Suprapubic skin (tissue), 4 donors: ENCODE measurements at regions not wholly inside any gene's neighbourhood (a gene's known extent, or its start where the extent isn't known, plus 50 kb on each side); places are given as distances from the start of the nearest gene placed in this dataset.

Source experiments
- CTCF ChIP-seq, 2 donors: fragments of 200-600 bp in 1 of 2; fragments of 450-650 bp in 1 of 2; sonication (generic) in 1 of 2; IDR thresholded peaks; one replicate each; pipeline ENCODE4 v1.5.1; 2016 to 2019; ENCODE audit warnings: antibody characterized with exemption in 2 of 2, mild to moderate bottlenecking in 1 of 2, moderate library complexity in 1 of 2
- EP300 ChIP-seq: sonication (generic); formaldehyde crosslinking; IDR thresholded peaks from one replicate; pipeline ENCODE4 v1.6.1; 2017; ENCODE audit warnings: antibody characterized with exemption
- POLR2A ChIP-seq, 2 donors: fragments of 450-650 bp; IDR thresholded peaks; one replicate each; pipeline ENCODE4 v1.6.1; 2017; ENCODE audit warnings: antibody characterized with exemption in 2 of 2, mild to moderate bottlenecking in 2 of 2, moderate library complexity in 2 of 2
- POLR2AphosphoS5 ChIP-seq, 3 donors: sonication (generic); formaldehyde crosslinking; IDR thresholded peaks; one replicate each; pipeline ENCODE4 v1.6.1; 2017; ENCODE audit warnings: antibody characterized with exemption in 3 of 3

- TF ChIP-seq CTCF (IDR thresholded peaks at IDR 0.05) (no peak), POLR2A (IDR thresholded peaks at IDR 0.05) (no peak), POLR2AphosphoS5 (IDR thresholded peaks at IDR 0.05) (no peak), EP300 (no peak)
Observed at GRCh38 chr10:84077768-84078167, 61.5 kb upstream of the GHITM start.
